Endothelial cell of umbilical vein (primary cell): ENCODE measurements at regions not wholly inside any gene's neighbourhood (a gene's known extent, or its start where the extent isn't known, plus 50 kb on each side); places are given as distances from the start of the nearest gene placed in this dataset.
A peak's percentile ranks its signal among the peaks of the same experiment; 100 is the strongest.

Experiments used
- EZH2 ChIP-seq: IDR thresholded peaks from 2 replicates; pipeline ENCODE4 v1.6.1; 2012; ENCODE audit warnings: borderline replicate concordance, low read depth, mild to moderate bottlenecking, moderate library complexity, low read length, inconsistent platforms; ENCODE audit not compliant: severe bottlenecking
- FOS ChIP-seq: IDR thresholded peaks from 2 replicates; pipeline ENCODE4 v1.6.1; 2011; ENCODE audit warnings: mild to moderate bottlenecking, low read length, moderate library complexity, borderline replicate concordance; ENCODE audit not compliant: insufficient read depth
- GATA2 ChIP-seq: IDR thresholded peaks from 2 replicates; pipeline ENCODE4 v1.7.0; 2011; ENCODE audit warnings: low read depth, mild to moderate bottlenecking, moderate library complexity, mixed read lengths, low read length; ENCODE audit not compliant: insufficient read length, insufficient read depth
- JUN ChIP-seq: IDR thresholded peaks from 2 replicates; pipeline ENCODE4 v1.6.1; 2011; ENCODE audit warnings: borderline replicate concordance, low read depth; ENCODE audit not compliant: insufficient read length, insufficient read depth
- POLR2A ChIP-seq: IDR thresholded peaks from 2 replicates; pipeline ENCODE4 v1.6.1; 2012; ENCODE audit warnings: low read depth, mild to moderate bottlenecking, control low read depth, low read length
- POLR2AphosphoS5 ChIP-seq: IDR thresholded peaks from 2 replicates; pipeline ENCODE4 v1.6.1; 2012; ENCODE audit warnings: low read depth, mild to moderate bottlenecking, control low read depth, low read length, moderate library complexity; ENCODE audit not compliant: insufficient read depth
- TF ChIP-seq, protein P1 (sequence below), 2 donors: IDR thresholded peaks; 1 replicate in 1 of 2; 2 replicates in 1 of 2; pipeline ENCODE4 v1.5.1; 2011; ENCODE audit warnings: low read length in 2 of 2, mild to moderate bottlenecking in 2 of 2, moderate library complexity in 2 of 2, control low read depth in 1 of 2, inconsistent platforms in 1 of 2, low read depth in 1 of 2; ENCODE audit not compliant: insufficient read depth in 1 of 2; ENCODE audit errors: extremely low read depth in 1 of 2
- TF ChIP-seq, protein P2 (sequence below): IDR thresholded peaks from 2 replicates; pipeline ENCODE4 v1.6.1; 2011; ENCODE audit not compliant: insufficient read depth, insufficient read length

DNA sequence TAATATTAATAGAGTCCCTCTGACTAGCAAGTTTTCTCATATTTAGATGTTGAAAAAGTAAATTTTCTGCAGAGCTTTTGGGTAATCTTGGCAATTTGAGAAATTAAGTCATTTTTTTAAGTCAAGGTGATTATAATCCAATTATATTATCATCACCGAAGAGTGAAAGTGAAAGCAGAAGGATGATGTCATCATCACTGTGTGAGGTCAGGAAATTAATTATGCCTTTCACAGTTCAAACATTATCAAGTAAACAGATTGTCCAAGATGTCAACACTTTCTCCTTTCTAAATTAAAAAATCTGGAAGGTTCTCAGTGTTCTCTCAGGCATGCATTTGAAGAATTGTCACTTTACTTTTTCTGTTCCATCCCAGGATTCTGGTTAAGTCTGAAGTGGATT is 296.0 kb downstream of the TBX15 start:
- TF ChIP-seq POLR2A: no peak
- TF ChIP-seq EZH2: no peak
- TF ChIP-seq, protein P1, sequence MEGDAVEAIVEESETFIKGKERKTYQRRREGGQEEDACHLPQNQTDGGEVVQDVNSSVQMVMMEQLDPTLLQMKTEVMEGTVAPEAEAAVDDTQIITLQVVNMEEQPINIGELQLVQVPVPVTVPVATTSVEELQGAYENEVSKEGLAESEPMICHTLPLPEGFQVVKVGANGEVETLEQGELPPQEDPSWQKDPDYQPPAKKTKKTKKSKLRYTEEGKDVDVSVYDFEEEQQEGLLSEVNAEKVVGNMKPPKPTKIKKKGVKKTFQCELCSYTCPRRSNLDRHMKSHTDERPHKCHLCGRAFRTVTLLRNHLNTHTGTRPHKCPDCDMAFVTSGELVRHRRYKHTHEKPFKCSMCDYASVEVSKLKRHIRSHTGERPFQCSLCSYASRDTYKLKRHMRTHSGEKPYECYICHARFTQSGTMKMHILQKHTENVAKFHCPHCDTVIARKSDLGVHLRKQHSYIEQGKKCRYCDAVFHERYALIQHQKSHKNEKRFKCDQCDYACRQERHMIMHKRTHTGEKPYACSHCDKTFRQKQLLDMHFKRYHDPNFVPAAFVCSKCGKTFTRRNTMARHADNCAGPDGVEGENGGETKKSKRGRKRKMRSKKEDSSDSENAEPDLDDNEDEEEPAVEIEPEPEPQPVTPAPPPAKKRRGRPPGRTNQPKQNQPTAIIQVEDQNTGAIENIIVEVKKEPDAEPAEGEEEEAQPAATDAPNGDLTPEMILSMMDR (IDR thresholded peaks at IDR 0.05; ENCODE audit: extremely low read depth in 1 of 2, insufficient read depth in 1 of 2, low read depth in 1 of 2, low read length in 2 of 2): no peak
- no peak for TF ChIP-seq POLR2AphosphoS5
- TF ChIP-seq JUN: peak; percentile 17
- TF ChIP-seq, protein P2, sequence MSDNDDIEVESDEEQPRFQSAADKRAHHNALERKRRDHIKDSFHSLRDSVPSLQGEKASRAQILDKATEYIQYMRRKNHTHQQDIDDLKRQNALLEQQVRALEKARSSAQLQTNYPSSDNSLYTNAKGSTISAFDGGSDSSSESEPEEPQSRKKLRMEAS: no peak
- no peak for TF ChIP-seq FOS
- no peak for TF ChIP-seq GATA2
